ENCODE measurements at regions not wholly inside any gene's neighbourhood (a gene's known extent, or its start where the extent isn't known, plus 50 kb on each side); places are given as distances from the start of the nearest gene placed in this dataset.
A peak's percentile ranks its signal among the peaks of the same experiment; 100 is the strongest.

DNA sequence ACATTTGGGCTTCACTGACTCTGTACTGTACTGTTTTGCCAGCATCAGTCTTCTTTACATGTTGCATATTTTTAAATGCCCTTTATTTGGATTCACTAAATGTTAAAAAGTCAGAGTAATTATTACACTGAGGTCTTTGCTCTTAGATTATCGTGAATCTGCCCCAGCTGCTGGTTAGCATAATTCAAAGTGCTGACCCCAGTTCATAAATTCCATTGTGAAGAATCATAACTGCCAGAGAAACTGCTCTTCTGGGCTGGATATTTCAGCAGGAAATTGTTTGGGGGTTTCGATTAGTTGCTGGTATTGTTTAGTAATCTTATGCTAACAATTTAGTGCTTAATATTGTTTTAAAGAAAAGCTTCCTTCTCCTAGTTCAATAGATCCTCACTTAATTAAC, 682.1 kb upstream of the MAP3K7 start:
- no peaks in the 10 kb centered on the region for H3K27me3 ChIP-seq (replicated peaks; ENCODE audit: insufficient read depth, low read depth, low read length, poor library complexity)
- no peak for TF ChIP-seq EZH2 (IDR thresholded peaks at IDR 0.05; ENCODE audit: borderline replicate concordance, low read depth, low read length, poor library complexity, severe bottlenecking)
- TF ChIP-seq, protein P1, sequence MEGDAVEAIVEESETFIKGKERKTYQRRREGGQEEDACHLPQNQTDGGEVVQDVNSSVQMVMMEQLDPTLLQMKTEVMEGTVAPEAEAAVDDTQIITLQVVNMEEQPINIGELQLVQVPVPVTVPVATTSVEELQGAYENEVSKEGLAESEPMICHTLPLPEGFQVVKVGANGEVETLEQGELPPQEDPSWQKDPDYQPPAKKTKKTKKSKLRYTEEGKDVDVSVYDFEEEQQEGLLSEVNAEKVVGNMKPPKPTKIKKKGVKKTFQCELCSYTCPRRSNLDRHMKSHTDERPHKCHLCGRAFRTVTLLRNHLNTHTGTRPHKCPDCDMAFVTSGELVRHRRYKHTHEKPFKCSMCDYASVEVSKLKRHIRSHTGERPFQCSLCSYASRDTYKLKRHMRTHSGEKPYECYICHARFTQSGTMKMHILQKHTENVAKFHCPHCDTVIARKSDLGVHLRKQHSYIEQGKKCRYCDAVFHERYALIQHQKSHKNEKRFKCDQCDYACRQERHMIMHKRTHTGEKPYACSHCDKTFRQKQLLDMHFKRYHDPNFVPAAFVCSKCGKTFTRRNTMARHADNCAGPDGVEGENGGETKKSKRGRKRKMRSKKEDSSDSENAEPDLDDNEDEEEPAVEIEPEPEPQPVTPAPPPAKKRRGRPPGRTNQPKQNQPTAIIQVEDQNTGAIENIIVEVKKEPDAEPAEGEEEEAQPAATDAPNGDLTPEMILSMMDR (conservative IDR thresholded peaks at IDR 0.05; ENCODE audit: low read depth, low read length) = no peak
- POLR2A ChIA-PET (ENCODE audit: low non-redundant PET) = no interaction called here
- H3K27ac ChIP-seq (ENCODE audit: low read depth, low read length, poor library complexity, severe bottlenecking) = peak overlapping the region; percentile 15
- intact Hi-C loops (cut with micrococcal nuclease; ENCODE audit: unreplicated experiment) = no loop called here
- BruUV-seq (replicated peaks) = no TSS peak
- CTCF ChIA-PET = no interaction called here
- H3K36me3 ChIP-seq (ENCODE audit: insufficient read depth, low read length, poor library complexity, severe bottlenecking) = no peaks in the 10 kb centered on the region
- no peaks in the 10 kb centered on the region for H3K9me3 ChIP-seq (ENCODE audit: low read depth, low read length, poor library complexity, severe bottlenecking)
- peaks cover 31% of the 10 kb centered on the region for H3K4me1 ChIP-seq (ENCODE audit: insufficient read depth, low read length, poor library complexity, severe bottlenecking)
- H3K4me3 ChIP-seq (ENCODE audit: low read depth, low read length, poor library complexity, severe bottlenecking) = no peak overlapping the region
- no peak for DNase-seq (ENCODE audit: low spot score)

- Histone ChIP-seq H3K36me3 (ENCODE audit: insufficient read depth, low read length, poor library complexity, severe bottlenecking) (no peaks in the 10 kb centered on the region), H3K27ac (ENCODE audit: low read depth, low read length, poor library complexity, severe bottlenecking) (no peak overlapping the region), H3K9me3 (ENCODE audit: low read depth, low read length, poor library complexity, severe bottlenecking) (no peaks in the 10 kb centered on the region), H3K4me1 (ENCODE audit: insufficient read depth, low read length, poor library complexity, severe bottlenecking) (peaks cover 21% of the 10 kb centered on the region), H3K4me3 (ENCODE audit: low read depth, low read length, poor library complexity, severe bottlenecking) (no peak overlapping the region), H3K27me3 (replicated peaks; ENCODE audit: insufficient read depth, low read depth, low read length, poor library complexity) (no peaks in the 10 kb centered on the region)
- intact Hi-C loops (cut with micrococcal nuclease; ENCODE audit: unreplicated experiment) = no loop called here
- BruUV-seq (replicated peaks) = no TSS peak
- TF ChIP-seq EZH2 (IDR thresholded peaks at IDR 0.05; ENCODE audit: borderline replicate concordance, low read depth, low read length, poor library complexity, severe bottlenecking) = no peak
- TF ChIP-seq, protein P1 (conservative IDR thresholded peaks at IDR 0.05; ENCODE audit: low read depth, low read length) = no peak
- DNase-seq (ENCODE audit: low spot score) = no peak
- ChIA-PET POLR2A (ENCODE audit: low non-redundant PET) (no interaction called here), CTCF (no interaction called here)
Observed at GRCh38 chr6:91267246-91267645, 680.4 kb upstream of the MAP3K7 start.

DNA sequence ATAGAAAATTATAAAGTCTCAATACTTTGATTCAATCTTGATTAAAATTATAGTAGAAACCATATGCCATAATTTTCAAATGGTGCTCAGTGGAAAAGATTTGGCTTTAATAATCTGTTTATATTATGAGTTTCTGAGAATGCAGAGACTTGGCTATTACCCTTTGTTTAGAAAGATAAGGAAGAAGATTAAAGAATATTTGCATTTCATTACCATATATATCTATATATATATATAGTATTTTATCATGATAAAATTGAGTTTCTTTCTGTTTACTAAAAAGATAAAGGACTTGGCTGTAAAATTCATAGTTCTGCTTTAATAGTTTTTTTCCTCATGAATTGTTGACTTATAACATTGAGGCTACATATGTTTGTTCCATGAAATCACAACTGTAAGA, 679.3 kb upstream of the MAP3K7 start:
- POLR2A ChIA-PET (ENCODE audit: low non-redundant PET) = interaction anchor here (0.6 kb wide), 1 partner anchor 153 kb away, joined by 3 read pairs; no protein-coding TSS in a partner anchor
- H3K27ac ChIP-seq (ENCODE audit: low read depth, low read length, poor library complexity, severe bottlenecking) = no peak overlapping the region
- H3K4me1 ChIP-seq (ENCODE audit: insufficient read depth, low read length, poor library complexity, severe bottlenecking) = peaks cover 21% of the 10 kb centered on the region
- TF ChIP-seq, protein P1 (conservative IDR thresholded peaks at IDR 0.05; ENCODE audit: low read depth, low read length) = no peak
- no peak for TF ChIP-seq EZH2 (IDR thresholded peaks at IDR 0.05; ENCODE audit: borderline replicate concordance, low read depth, low read length, poor library complexity, severe bottlenecking)
- BruUV-seq (replicated peaks) = no TSS peak
- H3K27me3 ChIP-seq (replicated peaks; ENCODE audit: insufficient read depth, low read depth, low read length, poor library complexity) = no peaks in the 10 kb centered on the region
- no peak for DNase-seq (ENCODE audit: low spot score)
- no peaks in the 10 kb centered on the region for H3K36me3 ChIP-seq (ENCODE audit: insufficient read depth, low read length, poor library complexity, severe bottlenecking)
- CTCF ChIA-PET = no interaction called here
- intact Hi-C loops (cut with micrococcal nuclease; ENCODE audit: unreplicated experiment) = no loop called here
- no peak overlapping the region for H3K4me3 ChIP-seq (ENCODE audit: low read depth, low read length, poor library complexity, severe bottlenecking)
- no peaks in the 10 kb centered on the region for H3K9me3 ChIP-seq (ENCODE audit: low read depth, low read length, poor library complexity, severe bottlenecking)

Measured in A673 (cell line).